HEK293 (cell line): ENCODE measurements at regions not wholly inside any gene's neighbourhood (a gene's known extent, or its start where the extent isn't known, plus 50 kb on each side); places are given as distances from the start of the nearest gene placed in this dataset.

Experiments
- CTCF ChIP-seq: fragments of 450-650 bp; formaldehyde crosslinking; IDR thresholded peaks from 2 replicates; pipeline ENCODE4 v1.5.1; 2016; ENCODE audit warnings: missing biosample characterization, missing genetic modification characterization
- TCF7L2 ChIP-seq: IDR thresholded peaks from 2 replicates; pipeline ENCODE4 v1.6.1; 2011; ENCODE audit warnings: low read depth, mild to moderate bottlenecking, inconsistent platforms, low read length, moderate library complexity, borderline replicate concordance
- ZFP3 ChIP-seq: fragments of 450-650 bp; formaldehyde crosslinking; IDR thresholded peaks from 2 replicates; pipeline ENCODE4 v1.5.1; 2016; ENCODE audit warnings: low read depth, missing biosample characterization, missing genetic modification characterization
- ZNF132 ChIP-seq: fragments of 450-650 bp; formaldehyde crosslinking; IDR thresholded peaks from 2 replicates; pipeline ENCODE4 v1.5.1; 2017; ENCODE audit warnings: missing biosample characterization, missing genetic modification characterization, borderline replicate concordance
- ZNF266 ChIP-seq: fragments of 450-650 bp; formaldehyde crosslinking; IDR thresholded peaks from 2 replicates; pipeline ENCODE4 v1.5.1; 2016; ENCODE audit warnings: missing biosample characterization, missing genetic modification characterization, low read depth
- ZNF274 ChIP-seq, 2 experiments: fragments of 200-500 bp in 1 of 2; fragments of 450-650 bp in 1 of 2; sonication (Bioruptor generic) in 1 of 2; formaldehyde crosslinking in 1 of 2; IDR thresholded peaks; 2 replicates each; pipeline versions ENCODE4 v1.5.1 to v1.6.1; 2014 to 2016; ENCODE audit warnings: borderline replicate concordance in 1 of 2, inconsistent platforms in 1 of 2, low read length in 1 of 2, missing biosample characterization in 1 of 2, missing genetic modification characterization in 1 of 2
- ZNF37A ChIP-seq: fragments of 450-650 bp; IDR thresholded peaks from 2 replicates; pipeline ENCODE4 v1.5.1; 2018; ENCODE audit warnings: missing biosample characterization, missing genetic modification characterization

GRCh38 chr2:128498086-128498485 lies 179.4 kb upstream of the HS6ST1 start:
- no peak for TF ChIP-seq ZNF132 (tag by site-specific recombination)
- no peak for TF ChIP-seq CTCF (tag by site-specific recombination)
- no peak for TF ChIP-seq ZNF266 (tag by site-specific recombination)
- no peak for TF ChIP-seq ZNF37A
- TF ChIP-seq TCF7L2, result no peak
- no peak for TF ChIP-seq ZNF274 (IDR thresholded peaks at IDR 0.05; ENCODE audit: low read length)
- TF ChIP-seq ZNF274 (tag by site-specific recombination; IDR thresholded peaks at IDR 0.05; ENCODE audit: borderline replicate concordance), result no peak
- no peak for TF ChIP-seq ZFP3 (tag by site-specific recombination)
